CD14-positive monocyte (primary cell): ENCODE measurements at regions not wholly inside any gene's neighbourhood (a gene's known extent, or its start where the extent isn't known, plus 50 kb on each side); places are given as distances from the start of the nearest gene placed in this dataset.

Source experiments
- DNase-seq, 3 donors: peaks; one replicate each; pipeline ENCODE4 v3.0.0-alpha.2; 2011 to 2022
- H2AFZ ChIP-seq: 2 replicates; pipeline ENCODE4 v1.6.0; 2012; ENCODE audit warnings: mild to moderate bottlenecking, low read depth, low read length, inconsistent platforms; ENCODE audit not compliant: insufficient read depth, poor library complexity, severe bottlenecking
- H3K27ac ChIP-seq, 2 donors: 1 replicate in 1 of 2; 2 replicates in 1 of 2; pipeline ENCODE4 v1.5.1; 2012 to 2013; ENCODE audit warnings: low read length in 2 of 2, control low read depth in 1 of 2, inconsistent platforms in 1 of 2, low read depth in 1 of 2, mild to moderate bottlenecking in 1 of 2
- H3K27me3 ChIP-seq, 2 donors: one replicate each; pipeline versions ENCODE4 v1.6.0 to v1.6.1; 2011 to 2013; ENCODE audit warnings: low read length in 2 of 2; ENCODE audit not compliant: control insufficient read depth in 2 of 2, insufficient read depth in 2 of 2
- H3K36me3 ChIP-seq, 2 donors: replicated peaks in 1 of 2; 1 replicate in 1 of 2; 2 replicates in 1 of 2; pipeline versions ENCODE4 v1.5.1 to v1.6.1; 2012 to 2013; ENCODE audit warnings: low read length in 2 of 2, control low read depth in 1 of 2, inconsistent platforms in 1 of 2, mild to moderate bottlenecking in 1 of 2; ENCODE audit not compliant: insufficient read depth in 2 of 2, control insufficient read depth in 1 of 2
- H3K4me1 ChIP-seq, 2 donors: 1 replicate in 1 of 2; 2 replicates in 1 of 2; pipeline versions ENCODE4 v1.5.1 to v1.6.1; 2012 to 2013; ENCODE audit warnings: low read length in 2 of 2, control low read depth in 1 of 2, inconsistent platforms in 1 of 2, mild to moderate bottlenecking in 1 of 2, moderate library complexity in 1 of 2; ENCODE audit not compliant: insufficient read depth in 2 of 2, control insufficient read depth in 1 of 2
- H3K4me2 ChIP-seq: replicated peaks from 2 replicates; pipeline ENCODE3; 2012; ENCODE audit warnings: low read length, moderate library complexity, mild to moderate bottlenecking; ENCODE audit not compliant: poor library complexity, severe bottlenecking; ENCODE audit errors: extremely low read depth
- H3K4me3 ChIP-seq, 3 experiments: fragments of 200-600 bp in 1 of 3; sonication (generic) in 1 of 3; replicated peaks in 1 of 3; 1 replicate in 2 of 3; 2 replicates in 1 of 3; pipeline ENCODE4 v1.5.1; 2011 to 2013; ENCODE audit warnings: low read length in 3 of 3, mild to moderate bottlenecking in 3 of 3, control low read depth in 2 of 3, low read depth in 2 of 3, inconsistent platforms in 1 of 3, moderate library complexity in 1 of 3
- H3K79me2 ChIP-seq: 2 replicates; pipeline ENCODE4 v1.6.0; 2012; ENCODE audit warnings: mild to moderate bottlenecking, control low read depth, inconsistent platforms, low read length, moderate library complexity; ENCODE audit not compliant: insufficient read depth
- H3K9ac ChIP-seq: 2 replicates; pipeline ENCODE4 v1.6.0; 2017; ENCODE audit warnings: low read length, mild to moderate bottlenecking; ENCODE audit not compliant: insufficient read depth, poor library complexity, severe bottlenecking
- H3K9me3 ChIP-seq, 2 donors: replicated peaks in 1 of 2; 1 replicate in 1 of 2; 2 replicates in 1 of 2; pipeline versions ENCODE4 v1.5.1 to v1.6.1; 2012 to 2013; ENCODE audit warnings: low read length in 2 of 2, control low read depth in 1 of 2; ENCODE audit not compliant: control insufficient read depth in 1 of 2, insufficient read depth in 1 of 2
- H4K20me1 ChIP-seq: 2 replicates; pipeline ENCODE4 v1.6.0; 2012; ENCODE audit warnings: mild to moderate bottlenecking, low read length, control low read depth, moderate library complexity; ENCODE audit not compliant: insufficient read depth
- H3K27ac Mint-ChIP-seq, 7 donors: one replicate each; pipeline ENCODE4 v1.8.0; 2020; ENCODE audit warnings: mild to moderate bottlenecking in 7 of 7, mixed read lengths in 7 of 7, moderate library complexity in 6 of 7, inconsistent platforms in 2 of 7
- H3K27me3 Mint-ChIP-seq, 3 donors: one replicate each; pipeline ENCODE4 v1.8.0; 2021 to 2022; ENCODE audit warnings: low read depth in 3 of 3, mild to moderate bottlenecking in 3 of 3, mixed read lengths in 3 of 3, moderate library complexity in 3 of 3, inconsistent platforms in 1 of 3
- H3K36me3 Mint-ChIP-seq, 2 donors: one replicate each; pipeline ENCODE4 v1.8.0; 2020; ENCODE audit warnings: mixed read lengths in 2 of 2, inconsistent platforms in 1 of 2, mild to moderate bottlenecking in 1 of 2
- H3K4me1 Mint-ChIP-seq: one replicate; pipeline ENCODE4 v1.8.0; 2020; ENCODE audit warnings: mild to moderate bottlenecking, mixed read lengths
- H3K4me3 Mint-ChIP-seq, 2 donors: one replicate each; pipeline ENCODE4 v1.8.0; 2020; ENCODE audit warnings: mild to moderate bottlenecking in 2 of 2, mixed read lengths in 2 of 2, moderate library complexity in 1 of 2
- H3K9me3 Mint-ChIP-seq, 7 donors: one replicate each; pipeline ENCODE4 v1.8.0; 2020 to 2022; ENCODE audit warnings: mixed read lengths in 7 of 7, mild to moderate bottlenecking in 6 of 7, moderate library complexity in 6 of 7, inconsistent platforms in 2 of 7
- WGBS: methylation state at CpG from one replicate; pipeline ENCODE4 v1.1.5; 2013; ENCODE audit warnings: missing lambda C conversion rate; ENCODE audit not compliant: insufficient coverage; 5-methylcytosine and 5-hydroxymethylcytosine counted together
- intact Hi-C, 2 donors: fragments of 100-400 bp; cut with micrococcal nuclease; formaldehyde crosslinking; loops; one replicate each; pipeline versions ENCODE4 v1.15.0 to v1.15.1; 2023
- TF ChIP-seq, protein P1 (sequence below): fragments of 200-600 bp; IDR thresholded peaks from one replicate; pipeline ENCODE4 v1.8.0; 2022; ENCODE audit warnings: antibody characterized with exemption, mild to moderate bottlenecking

DNA sequence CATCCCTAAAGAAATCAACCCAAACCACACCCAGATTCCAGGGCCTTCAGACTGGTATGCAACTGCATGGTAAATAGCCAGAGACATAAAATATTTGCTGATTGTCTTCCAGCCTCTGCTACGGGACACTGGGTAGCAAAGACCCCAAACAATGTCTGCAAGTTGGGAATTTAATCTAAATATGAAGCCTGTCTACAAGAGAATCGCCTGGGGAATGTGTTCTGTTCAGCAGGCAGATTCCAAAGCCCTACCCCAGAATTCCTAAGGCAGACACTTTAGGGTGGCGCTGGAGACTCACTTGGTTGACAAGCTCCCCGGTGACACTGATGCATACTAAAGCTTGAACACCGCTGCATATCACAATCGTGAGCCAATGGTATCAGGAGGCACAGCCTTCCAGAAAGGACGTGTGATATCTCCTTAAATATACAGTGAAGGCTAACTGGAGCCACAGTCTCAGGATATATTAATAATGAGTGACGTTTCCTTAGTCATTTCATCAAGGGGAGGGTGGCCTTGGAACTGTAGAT is 684.1 kb downstream of the NTRK3 start:
- no peaks in the 10 kb centered on the region for H3K4me1 Mint-ChIP-seq
- Histone ChIP-seq H3K36me3 (no peaks in the 10 kb centered on the region), H3K4me2 (no peak overlapping the region), H4K20me1 (no peaks in the 10 kb centered on the region), H3K27ac (no peak overlapping the region), H3K9ac (no peak overlapping the region), H3K79me2 (no peaks in the 10 kb centered on the region), H3K9me3 (no peaks in the 10 kb centered on the region), H3K27me3 (no peaks in the 10 kb centered on the region), H3K4me1 (no peaks in the 10 kb centered on the region), H3K4me3 (no peak overlapping the region), H2AFZ (no peak overlapping the region)
- 100% methylated on average over 4 of the region's 8 CpGs for WGBS
- DNase-seq = no peak
- TF ChIP-seq, protein P1, sequence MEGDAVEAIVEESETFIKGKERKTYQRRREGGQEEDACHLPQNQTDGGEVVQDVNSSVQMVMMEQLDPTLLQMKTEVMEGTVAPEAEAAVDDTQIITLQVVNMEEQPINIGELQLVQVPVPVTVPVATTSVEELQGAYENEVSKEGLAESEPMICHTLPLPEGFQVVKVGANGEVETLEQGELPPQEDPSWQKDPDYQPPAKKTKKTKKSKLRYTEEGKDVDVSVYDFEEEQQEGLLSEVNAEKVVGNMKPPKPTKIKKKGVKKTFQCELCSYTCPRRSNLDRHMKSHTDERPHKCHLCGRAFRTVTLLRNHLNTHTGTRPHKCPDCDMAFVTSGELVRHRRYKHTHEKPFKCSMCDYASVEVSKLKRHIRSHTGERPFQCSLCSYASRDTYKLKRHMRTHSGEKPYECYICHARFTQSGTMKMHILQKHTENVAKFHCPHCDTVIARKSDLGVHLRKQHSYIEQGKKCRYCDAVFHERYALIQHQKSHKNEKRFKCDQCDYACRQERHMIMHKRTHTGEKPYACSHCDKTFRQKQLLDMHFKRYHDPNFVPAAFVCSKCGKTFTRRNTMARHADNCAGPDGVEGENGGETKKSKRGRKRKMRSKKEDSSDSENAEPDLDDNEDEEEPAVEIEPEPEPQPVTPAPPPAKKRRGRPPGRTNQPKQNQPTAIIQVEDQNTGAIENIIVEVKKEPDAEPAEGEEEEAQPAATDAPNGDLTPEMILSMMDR = no peak
- peaks cover 0 to 4% (median 0%) of the 10 kb centered on the region in 7 donors for H3K9me3 Mint-ChIP-seq
- intact Hi-C loops = no loop called here
- peaks cover 1 to 5% (median 2%) of the 10 kb centered on the region in 3 donors for H3K27me3 Mint-ChIP-seq
- no peak overlapping the region for H3K27ac Mint-ChIP-seq
- H3K4me3 Mint-ChIP-seq = no peak overlapping the region
- no peaks in the 10 kb centered on the region for H3K36me3 Mint-ChIP-seq

DNA sequence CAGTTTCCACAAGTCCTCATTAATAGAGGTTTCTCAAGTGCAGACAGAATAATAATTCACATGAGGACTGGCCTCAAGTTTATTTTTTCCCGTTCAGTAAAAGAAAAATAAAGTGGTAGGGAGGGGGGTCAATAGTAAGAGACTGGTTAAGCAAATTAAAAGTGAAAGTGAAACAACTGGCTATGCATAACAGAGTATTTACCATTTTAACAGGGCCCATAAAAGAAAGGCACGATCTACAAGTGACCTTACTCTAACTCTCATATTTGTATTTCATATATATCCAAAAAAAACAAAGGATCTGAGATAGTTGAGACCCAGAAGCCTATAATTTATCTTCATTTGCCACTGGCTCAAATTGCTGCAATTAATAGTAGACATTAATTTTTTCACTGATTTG is 686.3 kb downstream of the NTRK3 start:
- Histone ChIP-seq H2AFZ (no peak overlapping the region), H3K9ac (no peak overlapping the region), H3K9me3 (no peaks in the 10 kb centered on the region), H3K79me2 (no peaks in the 10 kb centered on the region), H3K36me3 (no peaks in the 10 kb centered on the region), H3K4me1 (no peaks in the 10 kb centered on the region), H3K27me3 (no peaks in the 10 kb centered on the region), H3K4me2 (no peak overlapping the region), H4K20me1 (no peaks in the 10 kb centered on the region), H3K27ac (no peak overlapping the region), H3K4me3 (no peak overlapping the region)
- H3K4me1 Mint-ChIP-seq = no peaks in the 10 kb centered on the region
- intact Hi-C loops = no loop called here
- TF ChIP-seq, protein P1 = no peak
- H3K9me3 Mint-ChIP-seq = peaks cover 0 to 5% (median 0%) of the 10 kb centered on the region in 7 donors
- no peaks in the 10 kb centered on the region for H3K36me3 Mint-ChIP-seq
- no peak for DNase-seq
- no CpG with 5 or more reads among the region's 2 CpGs for WGBS
- H3K4me3 Mint-ChIP-seq = no peak overlapping the region
- H3K27me3 Mint-ChIP-seq = peaks cover 0 to 3% (median 2%) of the 10 kb centered on the region in 3 donors
- H3K27ac Mint-ChIP-seq = no peak overlapping the region
